OCI-LY3 (cell line): ENCODE measurements at regions not wholly inside any gene's neighbourhood (a gene's known extent, or its start where the extent isn't known, plus 50 kb on each side); places are given as distances from the start of the nearest gene placed in this dataset.
A peak's percentile ranks its signal among the peaks of the same experiment; 100 is the strongest.

Source experiments
- H2AFZ ChIP-seq: fragments of 200-600, 300-600 bp; shearing (Covaris generic); 2 replicates; pipeline ENCODE4 v1.6.0; 2014; ENCODE audit warnings: antibody characterized with exemption, low read depth, low read length
- H3K27ac ChIP-seq: fragments of 200-600, 300-600 bp; sonication (generic); 2 replicates; pipeline ENCODE4 v1.5.1; 2014; ENCODE audit warnings: mild to moderate bottlenecking, low read length, moderate library complexity, mixed read lengths
- H3K27me3 ChIP-seq: fragments of 200-600, 300-600 bp; sonication (generic); 2 replicates; pipeline ENCODE4 v1.6.1; 2014; ENCODE audit warnings: low read depth, low read length, mixed read lengths
- H3K36me3 ChIP-seq: fragments of 200-600, 300-600 bp; sonication (generic); replicated peaks from 2 replicates; pipeline ENCODE3; 2014; ENCODE audit warnings: low read depth, low read length, mixed read lengths
- H3K4me1 ChIP-seq: fragments of 300-600, 200-600 bp; sonication (generic); 2 replicates; pipeline ENCODE4 v1.6.1; 2014; ENCODE audit warnings: low read length, mixed read lengths
- H3K4me2 ChIP-seq: fragments of 200-600, 300-600 bp; sonication (generic); 2 replicates; pipeline ENCODE4 v1.6.1; 2014; ENCODE audit warnings: low read length, mixed read lengths
- H3K4me3 ChIP-seq: fragments of 300-600, 200-600 bp; sonication (generic); 2 replicates; pipeline ENCODE4 v1.5.1; 2014; ENCODE audit warnings: antibody characterized with exemption, mild to moderate bottlenecking, low read length, moderate library complexity
- H3K79me2 ChIP-seq: fragments of 300-600, 200-600 bp; shearing (Covaris generic); 2 replicates; pipeline ENCODE4 v1.6.1; 2014; ENCODE audit warnings: mild to moderate bottlenecking, low read length, mixed read lengths
- H3K9ac ChIP-seq: fragments of 300-600, 200-600 bp; shearing (Covaris generic); 2 replicates; pipeline ENCODE4 v1.6.0; 2014; ENCODE audit warnings: mild to moderate bottlenecking, low read length, moderate library complexity
- H3K9me3 ChIP-seq: fragments of 200-600, 300-600 bp; shearing (Covaris generic); 2 replicates; pipeline ENCODE4 v1.6.1; 2014; ENCODE audit warnings: low read length, mixed read lengths; ENCODE audit not compliant: insufficient read depth
- H4K20me1 ChIP-seq: fragments of 200-600, 300-600 bp; sonication (generic); 2 replicates; pipeline ENCODE4 v1.6.1; 2016; ENCODE audit warnings: low read length, mixed read lengths; ENCODE audit not compliant: insufficient read depth
- CTCF ChIP-seq: fragments of 200-600, 300-600 bp; sonication (generic); IDR thresholded peaks from 2 replicates; pipeline ENCODE4 v1.5.1; 2014; ENCODE audit warnings: antibody characterized with exemption, low read length, low read depth
- EZH2phosphoT487 ChIP-seq: fragments of 200-600 bp; shearing (Covaris generic); IDR thresholded peaks from 2 replicates; pipeline ENCODE4 v1.6.1; 2018; ENCODE audit warnings: antibody characterized with exemption, mixed run types, low read depth

- Histone ChIP-seq H3K9me3 (no peaks in the 10 kb centered on the region), H3K4me2 (peak overlapping the region; percentile 10; the same call in 1 of the 2 replicates), H4K20me1 (no peaks in the 10 kb centered on the region), H3K27ac (peak overlapping the region; percentile 56; the same call in 1 of the 2 replicates), H3K79me2 (no peaks in the 10 kb centered on the region), H3K9ac (no peak overlapping the region), H3K27me3 (no peaks in the 10 kb centered on the region), H3K36me3 (no peaks in the 10 kb centered on the region), H3K4me3 (no peak overlapping the region), H2AFZ (no peak overlapping the region), H3K4me1 (peaks cover 37% of the 10 kb centered on the region)
- TF ChIP-seq EZH2phosphoT487 (no peak), CTCF (no peak)
Measured at GRCh38 chr4:62429297-62429696, 1229.2 kb downstream of the ADGRL3 start.

- Histone ChIP-seq H3K27ac (no peak overlapping the region), H3K4me2 (no peak overlapping the region), H3K4me3 (no peak overlapping the region), H3K27me3 (no peaks in the 10 kb centered on the region), H3K9me3 (no peaks in the 10 kb centered on the region), H3K79me2 (no peaks in the 10 kb centered on the region), H3K36me3 (no peaks in the 10 kb centered on the region), H4K20me1 (no peaks in the 10 kb centered on the region), H3K4me1 (peaks cover 16% of the 10 kb centered on the region), H2AFZ (no peak overlapping the region), H3K9ac (no peak overlapping the region)
- TF ChIP-seq CTCF (no peak), EZH2phosphoT487 (no peak)
Measured at GRCh38 chr4:62415256-62415655, 1215.1 kb downstream of the ADGRL3 start.

- H4K20me1 ChIP-seq: no peaks in the 10 kb centered on the region
- no peak overlapping the region for H3K4me3 ChIP-seq
- no peaks in the 10 kb centered on the region for H3K79me2 ChIP-seq
- peak overlapping the region; percentile 25; the same call in 1 of the 2 replicates for H3K27ac ChIP-seq
- H3K36me3 ChIP-seq: no peaks in the 10 kb centered on the region
- peaks cover 16% of the 10 kb centered on the region for H3K4me1 ChIP-seq
- TF ChIP-seq EZH2phosphoT487: no peak
- no peak for TF ChIP-seq CTCF
- H2AFZ ChIP-seq: 0 out of 2 replicates have a peak overlapping the region, but pooled peaks have one; percentile 34
- no peak overlapping the region for H3K4me2 ChIP-seq
- no peak overlapping the region for H3K9ac ChIP-seq
- no peaks in the 10 kb centered on the region for H3K9me3 ChIP-seq
- H3K27me3 ChIP-seq: no peaks in the 10 kb centered on the region
Measured at GRCh38 chr4:62414563-62414962, 1214.4 kb downstream of the ADGRL3 start.

GRCh38 chr4:62410371-62411003, 1210.4 kb downstream of the ADGRL3 start:
- H3K9ac ChIP-seq: no peak overlapping the region
- no peaks in the 10 kb centered on the region for H3K27me3 ChIP-seq
- no peaks in the 10 kb centered on the region for H4K20me1 ChIP-seq
- peaks cover 23% of the 10 kb centered on the region for H3K4me1 ChIP-seq
- no peak overlapping the region for H3K27ac ChIP-seq
- no peaks in the 10 kb centered on the region for H3K36me3 ChIP-seq
- TF ChIP-seq EZH2phosphoT487 (no peak), CTCF (no peak)
- no peak overlapping the region for H3K4me3 ChIP-seq
- no peaks in the 10 kb centered on the region for H3K79me2 ChIP-seq
- H2AFZ ChIP-seq: peak overlapping the region; percentile 46; the same call in 1 of the 2 replicates
- H3K4me2 ChIP-seq: no peak overlapping the region
- H3K9me3 ChIP-seq: no peaks in the 10 kb centered on the region
